ENCODE measurements at regions not wholly inside any gene's neighbourhood (a gene's known extent, or its start where the extent isn't known, plus 50 kb on each side); places are given as distances from the start of the nearest gene placed in this dataset.

DNA sequence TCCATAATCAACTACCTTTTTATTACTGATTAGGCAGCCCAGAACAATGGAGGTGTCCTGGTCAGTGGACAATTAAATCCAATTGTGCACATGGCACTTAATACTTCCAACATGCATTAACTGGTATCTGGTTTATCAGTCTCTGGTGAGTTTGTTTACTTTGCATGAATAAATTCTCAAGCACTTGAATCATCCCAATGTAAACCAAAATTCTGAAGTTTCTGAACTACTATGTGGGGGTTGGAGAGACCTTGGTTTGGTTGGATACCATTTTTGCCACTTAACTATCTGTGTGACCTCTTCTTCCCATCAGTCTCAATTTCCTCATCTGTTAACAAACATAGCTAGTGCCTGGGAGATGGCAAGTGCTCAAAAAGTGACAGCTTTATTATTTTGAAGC, 70.5 kb upstream of the MAP4 start:
- TSS peak; percentile 56 for BruUV-seq (replicated peaks)
- Histone ChIP-seq H3K4me2 (ENCODE audit: low read length) (peak overlapping the region; percentile 87), H3K27ac (ENCODE audit: low read depth, low read length, poor library complexity, severe bottlenecking) (peak overlapping the region; percentile 2), H3K79me2 (ENCODE audit: insufficient read depth, low read depth, low read length) (peaks cover 27% of the 10 kb centered on the region; the same call in 1 of the 2 replicates), H4K20me1 (ENCODE audit: insufficient read depth, low read length) (peaks cover 5% of the 10 kb centered on the region; the same call in 1 of the 2 replicates), H3K9me3 (ENCODE audit: low read length) (no peaks in the 10 kb centered on the region), H3K36me3 (ENCODE audit: insufficient read depth, low read length) (peaks cover 9% of the 10 kb centered on the region; the same call in 1 of the 2 replicates), H3K4me3 (ENCODE audit: low read depth, low read length, poor library complexity, severe bottlenecking) (peak overlapping the region; percentile 83), H2AFZ (ENCODE audit: low read length) (0 out of 2 replicates have a peak overlapping the region, but pooled peaks have one; percentile 34), H3K9me2 (ENCODE audit: insufficient read depth, low read length) (no peaks in the 10 kb centered on the region), H3K4me1 (ENCODE audit: insufficient read depth, low read length, poor library complexity, severe bottlenecking) (peaks cover 19% of the 10 kb centered on the region)
- TF ChIP-seq, protein P1, sequence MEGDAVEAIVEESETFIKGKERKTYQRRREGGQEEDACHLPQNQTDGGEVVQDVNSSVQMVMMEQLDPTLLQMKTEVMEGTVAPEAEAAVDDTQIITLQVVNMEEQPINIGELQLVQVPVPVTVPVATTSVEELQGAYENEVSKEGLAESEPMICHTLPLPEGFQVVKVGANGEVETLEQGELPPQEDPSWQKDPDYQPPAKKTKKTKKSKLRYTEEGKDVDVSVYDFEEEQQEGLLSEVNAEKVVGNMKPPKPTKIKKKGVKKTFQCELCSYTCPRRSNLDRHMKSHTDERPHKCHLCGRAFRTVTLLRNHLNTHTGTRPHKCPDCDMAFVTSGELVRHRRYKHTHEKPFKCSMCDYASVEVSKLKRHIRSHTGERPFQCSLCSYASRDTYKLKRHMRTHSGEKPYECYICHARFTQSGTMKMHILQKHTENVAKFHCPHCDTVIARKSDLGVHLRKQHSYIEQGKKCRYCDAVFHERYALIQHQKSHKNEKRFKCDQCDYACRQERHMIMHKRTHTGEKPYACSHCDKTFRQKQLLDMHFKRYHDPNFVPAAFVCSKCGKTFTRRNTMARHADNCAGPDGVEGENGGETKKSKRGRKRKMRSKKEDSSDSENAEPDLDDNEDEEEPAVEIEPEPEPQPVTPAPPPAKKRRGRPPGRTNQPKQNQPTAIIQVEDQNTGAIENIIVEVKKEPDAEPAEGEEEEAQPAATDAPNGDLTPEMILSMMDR (conservative IDR thresholded peaks at IDR 0.05; ENCODE audit: low read length) = no peak
- TF ChIP-seq EZH2phosphoT487 (IDR thresholded peaks at IDR 0.05; ENCODE audit: borderline replicate concordance, low read depth, low read length) = no peak
- no peak for DNase-seq (ENCODE audit: low spot score)
- intact Hi-C loops (cut with micrococcal nuclease; ENCODE audit: unreplicated experiment) = loop anchor here (5.0 to 10.0 kb wide), 2 partner anchors 66 to 358 kb away; partner anchors contain the start of genes ATRIP, CCDC51 and TMA7
- POLR2A ChIA-PET = interaction anchor here (1.4 kb wide), 1 partner anchor 262 kb away, joined by 3 read pairs; no protein-coding TSS in a partner anchor
- CTCF ChIA-PET (ENCODE audit: unreplicated experiment) = no interaction called here

DNA sequence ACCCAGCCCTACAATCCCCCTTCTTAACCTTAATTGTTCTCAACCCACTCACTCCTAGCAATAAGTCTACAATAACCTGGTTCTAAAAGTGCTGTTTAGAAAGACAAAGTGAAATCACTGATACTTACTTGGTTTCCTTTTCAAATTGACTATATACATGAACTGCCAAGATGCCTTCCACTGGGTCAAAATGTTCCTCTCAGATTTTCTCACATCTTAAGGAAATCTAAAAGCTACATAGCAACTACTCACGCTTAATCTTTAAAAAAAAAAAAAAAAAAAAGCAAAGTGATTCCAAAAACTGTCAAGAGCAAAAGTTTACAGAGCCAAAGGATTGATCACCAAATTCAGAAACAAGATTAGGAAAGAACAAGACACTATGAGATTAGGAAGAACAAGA, 68.7 kb upstream of the MAP4 start:
- ChIA-PET CTCF (ENCODE audit: unreplicated experiment) (no interaction called here), POLR2A (interaction anchor here (0.6 to 0.7 kb wide), 3 partner anchors 66 to 167 kb away, joined by 3 to 10 read pairs (median 6); no protein-coding TSS in a partner anchor)
- Histone ChIP-seq H3K4me3 (ENCODE audit: low read depth, low read length, poor library complexity, severe bottlenecking) (no peak overlapping the region), H3K79me2 (ENCODE audit: insufficient read depth, low read depth, low read length) (peaks cover 31% of the 10 kb centered on the region; the same call in 1 of the 2 replicates), H4K20me1 (ENCODE audit: insufficient read depth, low read length) (peaks cover 5% of the 10 kb centered on the region; the same call in 1 of the 2 replicates), H3K9me3 (ENCODE audit: low read length) (no peaks in the 10 kb centered on the region), H3K9me2 (ENCODE audit: insufficient read depth, low read length) (no peaks in the 10 kb centered on the region), H2AFZ (ENCODE audit: low read length) (no peak overlapping the region), H3K4me1 (ENCODE audit: insufficient read depth, low read length, poor library complexity, severe bottlenecking) (peaks cover 17% of the 10 kb centered on the region), H3K36me3 (ENCODE audit: insufficient read depth, low read length) (peaks cover 9% of the 10 kb centered on the region; the same call in 1 of the 2 replicates), H3K27ac (ENCODE audit: low read depth, low read length, poor library complexity, severe bottlenecking) (no peak overlapping the region), H3K4me2 (ENCODE audit: low read length) (no peak overlapping the region)
- intact Hi-C loops (cut with micrococcal nuclease; ENCODE audit: unreplicated experiment) = loop anchor here (5.0 to 10.0 kb wide), 2 partner anchors 67 to 360 kb away; partner anchors contain the start of genes ATRIP, CCDC51 and TMA7
- no peak for TF ChIP-seq EZH2phosphoT487 (IDR thresholded peaks at IDR 0.05; ENCODE audit: borderline replicate concordance, low read depth, low read length)
- TF ChIP-seq, protein P1 (conservative IDR thresholded peaks at IDR 0.05; ENCODE audit: low read length) = no peak
- TSS peak; percentile 44 for BruUV-seq (replicated peaks)
- DNase-seq (ENCODE audit: low spot score) = no peak

DNA sequence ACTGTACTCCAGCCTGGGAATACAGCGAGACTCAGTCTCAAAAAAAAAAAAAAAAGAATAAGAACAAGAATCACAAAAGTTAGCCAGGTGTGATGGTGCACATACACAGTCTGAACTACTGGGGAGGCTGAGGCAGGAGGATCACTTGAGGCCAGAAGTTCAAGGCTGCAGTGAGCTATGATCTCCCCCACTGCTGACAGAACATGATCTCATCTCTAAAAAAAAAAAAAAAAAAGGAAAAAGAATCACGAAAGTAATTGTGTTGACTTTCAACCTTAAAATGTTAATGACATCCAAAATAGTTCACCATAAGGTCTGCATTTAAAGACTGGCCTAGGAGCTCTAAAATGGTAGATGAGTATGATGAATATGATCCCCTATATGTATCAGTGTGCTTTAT, 68.0 kb upstream of the MAP4 start:
- peaks cover 12% of the 10 kb centered on the region for H3K4me1 ChIP-seq (ENCODE audit: insufficient read depth, low read length, poor library complexity, severe bottlenecking)
- no peak for DNase-seq (ENCODE audit: low spot score)
- H3K9me3 ChIP-seq (ENCODE audit: low read length) = no peaks in the 10 kb centered on the region
- peaks cover 5% of the 10 kb centered on the region; the same call in 1 of the 2 replicates for H4K20me1 ChIP-seq (ENCODE audit: insufficient read depth, low read length)
- BruUV-seq (replicated peaks) = no TSS peak
- peaks cover 9% of the 10 kb centered on the region; the same call in 1 of the 2 replicates for H3K36me3 ChIP-seq (ENCODE audit: insufficient read depth, low read length)
- H3K27ac ChIP-seq (ENCODE audit: low read depth, low read length, poor library complexity, severe bottlenecking) = no peak overlapping the region
- POLR2A ChIA-PET = interaction anchor here (0.5 to 0.7 kb wide), 6 partner anchors 16 to 1742 kb away, joined by 3 to 10 read pairs (median 6); no protein-coding TSS in a partner anchor
- intact Hi-C loops (cut with micrococcal nuclease; ENCODE audit: unreplicated experiment) = loop anchor here (10.0 kb wide), 1 partner anchor 361 kb away; the partner anchor contains the start of genes ATRIP, CCDC51 and TMA7
- no peaks in the 10 kb centered on the region for H3K9me2 ChIP-seq (ENCODE audit: insufficient read depth, low read length)
- H3K4me3 ChIP-seq (ENCODE audit: low read depth, low read length, poor library complexity, severe bottlenecking) = no peak overlapping the region
- peaks cover 31% of the 10 kb centered on the region; the same call in 1 of the 2 replicates for H3K79me2 ChIP-seq (ENCODE audit: insufficient read depth, low read depth, low read length)
- no peak for TF ChIP-seq EZH2phosphoT487 (IDR thresholded peaks at IDR 0.05; ENCODE audit: borderline replicate concordance, low read depth, low read length)
- TF ChIP-seq, protein P1 (conservative IDR thresholded peaks at IDR 0.05; ENCODE audit: low read length) = no peak
- CTCF ChIA-PET (ENCODE audit: unreplicated experiment) = no interaction called here
- H3K4me2 ChIP-seq (ENCODE audit: low read length) = no peak overlapping the region
- no peak overlapping the region for H2AFZ ChIP-seq (ENCODE audit: low read length)

All from OCI-LY7 (cell line).